KBM-7 (cell line): ENCODE measurements at regions not wholly inside any gene's neighbourhood (a gene's known extent, or its start where the extent isn't known, plus 50 kb on each side); places are given as distances from the start of the nearest gene placed in this dataset.
"Not testable (repeated sequence)": the region's sequence is repeated elsewhere in the genome, so short reads cannot be mapped to it uniquely, and the experiment has no call there.

Experiments
- DNase-seq: peaks from one replicate; pipeline ENCODE4 v3.0.0-alpha.2; 2015
- in situ Hi-C: fragments of 300-500 bp; cut with MboI; formaldehyde crosslinking; loops from 2 replicates; pipeline ENCODE4 v1.14.3; 2020; ENCODE audit warnings: low sequenced_read_pairs, low pct_unique_long_range_greater_than_20kb, mixed read lengths

DNA sequence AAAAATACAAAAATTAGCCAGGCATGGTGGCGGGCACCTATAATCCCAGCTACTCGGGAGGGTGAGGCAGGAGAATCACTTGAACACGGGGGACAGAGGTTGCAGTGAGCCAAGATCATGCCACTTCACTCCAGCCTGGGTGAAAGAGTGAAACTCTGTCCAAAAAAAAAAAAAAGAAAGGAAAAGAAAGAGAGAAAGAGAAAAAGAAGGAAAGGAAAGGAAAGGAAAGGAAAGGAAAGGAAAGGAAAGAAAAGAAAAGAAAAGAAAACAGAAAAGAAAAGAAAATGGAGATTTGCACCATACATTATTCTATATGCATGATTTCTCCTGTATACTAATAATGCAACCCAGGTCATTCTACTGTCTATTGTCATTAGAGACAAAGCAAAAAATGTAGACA lies 421.5 kb downstream of the PCDH19 start:
- DNase-seq, in situ Hi-C loops: not testable (repeated sequence)

DNA sequence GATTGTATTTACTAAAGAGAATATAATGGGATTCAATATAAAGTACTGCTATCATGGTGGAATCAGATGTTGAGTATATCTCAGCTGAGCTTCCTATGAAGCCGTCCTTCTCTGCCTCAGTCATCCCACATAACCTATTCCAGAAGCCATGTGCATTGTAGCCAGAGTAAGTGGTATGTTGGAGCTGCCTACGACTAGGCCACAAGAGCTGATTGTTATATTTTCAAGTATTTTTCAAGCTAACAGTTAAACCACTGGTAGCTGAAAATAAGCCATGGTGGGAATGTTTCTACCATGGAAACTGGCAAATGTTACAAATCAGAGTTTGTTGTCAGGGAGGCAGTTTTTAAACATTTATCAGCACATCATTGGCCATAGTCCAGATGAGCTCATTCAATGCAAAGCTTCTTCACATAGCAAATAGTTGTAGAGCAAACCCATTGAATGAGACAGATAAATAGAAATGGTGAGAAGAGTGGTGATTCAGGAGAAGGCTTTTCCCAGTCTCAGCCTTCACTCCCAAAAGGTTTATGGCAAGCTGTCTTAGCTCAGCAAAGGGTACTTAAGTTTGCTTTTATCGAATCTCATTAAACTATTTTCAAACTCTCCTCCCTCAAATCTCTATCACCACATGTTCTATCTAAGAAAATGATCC lies 436.4 kb downstream of the PCDH19 start:
- no peak for DNase-seq
- in situ Hi-C loops: no loop called here

DNA sequence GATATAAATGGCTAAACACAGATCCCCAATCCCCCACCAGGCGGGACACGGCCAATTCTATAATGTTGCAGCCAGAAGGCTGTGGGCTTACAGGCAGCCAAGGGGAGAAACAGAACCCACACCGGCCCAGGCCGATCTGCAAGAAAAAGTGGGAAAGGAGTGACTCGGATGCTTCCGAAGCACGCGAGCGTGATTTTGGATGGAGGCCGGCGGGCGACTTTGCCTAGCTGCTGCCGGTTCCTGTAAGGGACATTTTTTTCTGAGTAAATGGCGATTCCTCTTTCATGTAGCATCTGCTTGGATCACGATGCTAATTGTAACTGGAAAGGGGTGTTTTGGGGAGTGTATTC lies 470.2 kb downstream of the PCDH19 start:
- no peak for DNase-seq

DNA sequence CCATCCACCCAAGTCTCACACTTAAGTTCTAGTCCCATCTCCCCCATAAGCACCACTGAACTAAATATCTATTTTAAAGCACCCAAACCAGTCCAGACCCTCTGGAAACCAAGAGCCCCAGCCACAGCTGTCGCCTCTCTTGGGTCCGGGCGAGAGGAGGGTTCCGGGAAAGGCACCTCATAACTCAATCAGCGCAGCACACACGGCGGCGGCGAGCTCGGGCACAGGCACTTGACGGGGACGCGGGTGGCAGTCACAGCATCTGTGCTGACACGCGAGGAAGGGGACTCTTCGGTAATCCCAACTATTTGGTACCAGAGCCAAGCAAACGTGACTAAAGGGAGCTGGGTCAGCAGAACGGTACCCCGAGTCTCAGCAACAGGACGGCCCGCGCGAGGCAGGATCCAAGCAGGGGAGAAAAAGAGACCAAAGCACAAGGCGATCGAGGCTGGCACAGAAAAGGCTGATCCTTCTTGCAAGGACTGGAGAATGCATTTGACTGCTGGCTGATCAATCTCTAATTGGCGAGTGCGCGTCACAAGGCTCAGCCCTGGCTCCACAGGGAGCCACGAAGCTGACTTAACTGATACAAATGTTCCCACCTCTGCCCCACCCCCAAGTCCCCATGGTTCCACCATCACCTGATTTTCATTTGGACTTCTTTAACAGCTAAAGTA lies 470.7 kb downstream of the PCDH19 start:
- DNase-seq, in situ Hi-C loops: not testable (repeated sequence)

More for the DNA sequence above, 470.2 kb downstream of the PCDH19 start:
- in situ Hi-C loops: no loop called here

DNA sequence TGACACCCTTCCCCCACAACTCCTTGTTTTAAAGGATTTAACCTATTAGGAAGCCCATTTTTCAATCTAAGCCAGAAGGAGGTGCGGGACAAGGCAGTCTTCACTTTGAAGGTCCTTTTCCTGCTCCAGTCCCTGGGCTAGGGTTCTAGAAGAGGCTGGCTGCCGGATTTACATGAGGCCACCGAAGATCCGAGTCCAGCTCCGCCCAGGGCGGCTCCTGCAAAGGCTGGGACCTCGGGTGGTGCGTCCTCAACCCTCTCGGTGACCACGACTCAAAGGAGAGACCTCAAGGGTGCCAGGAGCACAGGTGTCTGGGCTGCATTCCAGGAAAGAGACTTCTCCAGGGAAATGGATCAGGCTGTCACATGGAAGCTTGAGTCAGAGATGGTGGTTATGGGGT lies 471.6 kb downstream of the PCDH19 start:
- DNase-seq: no peak
- in situ Hi-C loops: no loop called here

DNA sequence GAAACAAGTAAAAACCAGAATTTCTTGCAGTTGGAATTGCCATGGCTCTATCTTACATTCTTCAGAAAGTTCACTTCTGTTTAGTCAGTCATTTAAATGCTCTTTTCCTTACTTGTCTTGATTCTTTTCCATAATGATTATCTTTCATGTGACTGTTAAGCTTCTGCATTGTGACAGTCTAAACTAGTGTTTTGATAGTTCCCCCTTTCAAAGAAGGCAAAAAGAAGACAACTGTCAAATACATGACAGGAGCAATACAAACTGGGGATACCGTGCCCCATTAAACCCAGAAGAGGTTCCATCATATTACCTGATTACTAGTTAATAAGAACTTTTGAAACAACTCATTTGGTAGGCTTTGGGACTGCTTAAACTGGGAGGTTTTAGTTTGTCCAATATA lies 476.2 kb downstream of the PCDH19 start:
- no peak for DNase-seq
- in situ Hi-C loops: no loop called here

DNA sequence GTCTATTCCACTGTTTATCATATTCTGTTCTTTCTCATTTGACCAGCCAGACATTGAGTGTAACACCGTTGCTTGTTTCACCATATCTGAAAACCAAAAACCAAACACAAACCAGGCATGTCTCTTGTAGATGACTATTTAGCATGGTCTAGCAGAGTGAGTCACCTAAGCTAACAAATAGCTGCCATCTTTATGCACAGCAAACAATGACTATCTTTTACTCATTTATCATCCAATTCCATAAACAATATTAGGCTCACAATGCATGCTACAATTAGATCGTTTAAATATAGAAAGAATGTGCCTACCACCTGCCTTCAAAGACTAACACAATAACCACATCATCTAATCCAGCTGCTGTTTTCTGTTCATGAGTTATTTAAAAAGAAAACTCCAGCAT lies 495.4 kb downstream of the PCDH19 start:
- DNase-seq: no peak
- in situ Hi-C loops: no loop called here

DNA sequence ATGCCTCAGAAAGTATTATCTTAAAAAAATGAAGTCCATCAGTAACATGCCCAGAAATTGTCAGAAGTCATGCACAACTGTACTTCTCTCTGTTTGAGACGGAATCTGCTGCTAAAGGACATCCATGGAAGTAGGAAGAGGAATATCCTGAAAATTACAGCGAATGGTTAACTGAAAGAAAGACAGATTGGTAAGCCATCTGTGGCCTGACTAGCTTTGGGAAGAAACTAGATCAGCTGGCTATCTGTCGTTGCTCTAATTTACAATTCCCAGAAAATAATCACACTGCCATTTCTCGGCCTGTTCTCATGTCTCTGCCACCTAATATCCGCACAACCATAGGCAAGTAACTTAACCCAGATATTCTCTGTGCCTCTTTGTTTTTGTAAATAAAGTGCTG lies 496.5 kb downstream of the PCDH19 start:
- in situ Hi-C loops: no loop called here
- DNase-seq: no peak

DNA sequence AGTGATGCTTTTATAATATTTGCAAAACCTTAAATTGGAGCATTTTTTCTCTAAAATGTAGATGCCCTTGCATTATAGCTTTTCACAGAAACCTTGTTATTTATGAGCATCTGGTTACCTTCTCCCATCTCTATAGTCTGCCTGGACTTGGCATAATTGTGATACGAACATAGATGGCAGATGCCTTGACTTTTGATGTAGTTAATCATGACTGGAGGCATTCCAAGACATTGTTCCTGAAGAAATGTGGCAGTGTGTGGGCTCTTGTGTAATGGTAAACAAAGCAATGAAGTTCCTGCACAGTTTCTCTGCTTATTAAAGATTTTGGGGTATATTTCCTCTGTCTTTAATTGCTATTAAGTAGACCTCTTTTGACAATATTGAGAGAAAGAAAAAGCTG lies 500.1 kb downstream of the PCDH19 start:
- no peak for DNase-seq
- in situ Hi-C loops: no loop called here

DNA sequence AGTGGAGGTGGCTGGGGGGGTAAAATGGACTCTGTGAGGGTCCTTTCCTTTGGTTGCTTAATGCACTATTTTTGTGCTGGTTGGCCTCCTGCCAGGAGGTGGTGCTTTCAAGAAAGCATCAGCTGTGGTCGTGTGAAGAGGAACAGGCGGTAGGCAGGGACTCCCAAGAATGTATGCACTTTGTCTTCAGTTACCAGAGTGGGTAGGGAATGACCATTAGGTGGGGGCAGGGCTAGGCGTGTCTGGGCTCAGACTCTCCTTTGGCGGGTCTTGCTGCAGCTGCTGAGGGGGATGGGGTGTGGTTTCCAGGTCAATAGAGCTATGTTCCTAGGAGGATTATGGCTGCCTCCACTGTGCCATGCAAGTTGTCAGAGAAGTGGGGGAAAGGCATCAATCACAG lies 509.0 kb downstream of the PCDH19 start:
- no peak for DNase-seq
- in situ Hi-C loops: no loop called here

DNA sequence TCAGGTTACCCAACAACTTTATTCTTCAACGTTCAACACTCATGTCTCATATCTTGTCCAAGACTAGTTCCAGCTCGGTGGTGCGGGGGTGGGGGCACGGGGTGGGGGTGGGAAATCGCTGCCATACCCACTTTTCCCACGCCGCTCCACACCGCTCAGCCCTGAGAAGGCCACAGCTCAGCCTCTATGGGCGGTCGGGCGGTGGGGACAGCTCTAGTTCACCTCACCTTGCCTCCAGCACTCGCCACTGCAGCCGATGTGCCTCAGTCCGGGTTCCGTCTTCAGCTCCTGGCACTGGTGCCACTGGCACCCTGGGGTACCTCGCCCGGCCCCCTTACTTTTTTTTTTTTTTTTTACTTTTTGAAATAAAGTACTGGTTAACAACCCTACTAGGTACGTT lies 522.2 kb downstream of the PCDH19 start:
- no peak for DNase-seq
- in situ Hi-C loops: no loop called here

DNA sequence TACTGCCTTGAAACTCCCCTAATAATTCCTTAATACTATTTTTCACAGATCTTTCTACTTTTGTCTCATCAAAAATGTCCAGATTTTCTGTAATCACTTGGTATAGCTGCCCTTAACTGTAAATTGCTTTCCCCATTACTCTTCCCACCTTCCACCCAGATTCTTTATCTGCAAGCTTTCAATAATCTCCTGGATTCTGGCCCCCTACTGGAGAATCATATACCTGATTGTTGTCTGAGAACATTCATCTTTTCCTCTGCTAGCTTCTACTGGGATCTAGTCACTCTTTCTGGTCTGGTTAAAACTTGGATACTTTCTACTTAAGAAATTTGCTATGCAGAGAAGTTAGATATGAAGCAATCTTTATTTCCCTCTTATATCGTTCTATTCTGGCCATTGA lies 552.6 kb downstream of the PCDH19 start:
- DNase-seq: peak; percentile 1
- in situ Hi-C loops: no loop called here

DNA sequence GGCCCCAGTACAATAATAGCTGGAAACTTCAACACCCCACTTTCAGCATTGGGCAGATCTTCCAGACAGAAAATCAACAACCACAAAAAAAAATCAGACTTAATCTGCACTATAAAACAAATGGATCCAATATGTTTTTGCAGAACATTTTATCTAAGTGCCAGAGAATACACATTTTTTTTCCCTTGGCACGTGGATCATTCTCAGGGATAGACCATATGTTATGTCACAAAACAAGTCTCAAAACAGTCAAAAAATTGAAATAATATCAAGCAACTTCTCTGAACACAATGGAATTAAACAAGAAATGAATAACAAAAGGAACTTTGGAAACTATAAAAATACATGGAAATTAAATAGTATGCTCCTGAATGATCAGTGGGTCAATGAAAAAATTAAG lies 576.3 kb downstream of the PCDH19 start:
- no peak for DNase-seq
- in situ Hi-C loops: no loop called here

DNA sequence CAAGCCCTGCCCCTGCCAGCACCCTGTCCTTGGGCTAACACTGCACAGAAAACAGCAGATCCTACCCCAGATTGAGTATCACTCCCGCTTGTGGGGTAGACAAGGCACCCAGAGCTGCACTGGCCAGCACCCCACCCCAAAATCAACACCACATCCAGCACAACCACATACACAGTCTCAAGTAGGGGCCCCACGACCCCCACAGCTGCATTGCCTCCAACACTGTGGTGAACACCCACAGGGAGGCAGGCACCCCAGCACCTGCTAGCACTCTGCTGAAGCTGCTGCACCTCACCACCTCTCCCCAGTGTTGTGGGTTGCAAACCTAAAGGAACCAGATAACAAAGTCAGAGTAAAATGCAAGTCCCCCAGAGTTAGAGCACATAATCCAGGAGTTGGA lies 589.9 kb downstream of the PCDH19 start:
- DNase-seq: no peak
- in situ Hi-C loops: no loop called here

DNA sequence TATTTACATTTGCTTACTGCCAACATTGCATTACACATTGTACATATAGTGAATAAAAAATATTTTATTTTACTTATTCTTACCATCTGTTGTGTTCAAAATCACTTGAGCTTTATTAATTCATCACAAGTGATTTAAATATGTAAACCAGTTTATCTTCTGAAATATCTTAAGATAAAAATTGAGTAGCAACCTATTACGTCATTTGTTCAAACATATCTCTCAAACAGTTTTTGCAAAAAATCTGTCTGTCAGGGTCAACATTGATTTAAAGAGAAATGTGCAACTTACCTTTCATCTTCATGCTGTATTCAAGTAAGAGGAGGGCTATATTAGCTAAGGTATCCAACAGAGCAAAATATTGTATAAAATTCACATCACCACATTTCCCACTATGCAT lies 610.1 kb downstream of the PCDH19 start:
- DNase-seq: no peak
- in situ Hi-C loops: no loop called here

DNA sequence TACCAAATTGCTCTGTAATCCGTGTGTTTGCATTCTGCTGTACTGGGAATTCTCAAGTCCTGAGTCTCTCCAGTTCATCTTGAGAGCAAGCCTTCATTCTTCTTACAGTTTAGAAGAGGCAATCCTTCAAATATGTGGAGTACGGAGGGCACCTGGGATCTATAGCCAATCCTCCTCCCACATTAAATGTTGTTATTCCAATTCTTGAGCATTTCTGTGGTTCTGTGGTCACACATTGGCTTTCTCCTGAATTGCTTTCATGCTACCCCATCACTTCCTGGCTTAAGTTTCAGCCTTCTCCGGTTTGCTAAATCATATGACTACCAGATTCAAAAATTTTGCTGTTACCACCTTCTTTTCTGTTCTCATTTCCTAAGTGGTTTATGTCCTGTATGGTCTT lies 611.1 kb downstream of the PCDH19 start:
- no peak for DNase-seq
- in situ Hi-C loops: no loop called here

DNA sequence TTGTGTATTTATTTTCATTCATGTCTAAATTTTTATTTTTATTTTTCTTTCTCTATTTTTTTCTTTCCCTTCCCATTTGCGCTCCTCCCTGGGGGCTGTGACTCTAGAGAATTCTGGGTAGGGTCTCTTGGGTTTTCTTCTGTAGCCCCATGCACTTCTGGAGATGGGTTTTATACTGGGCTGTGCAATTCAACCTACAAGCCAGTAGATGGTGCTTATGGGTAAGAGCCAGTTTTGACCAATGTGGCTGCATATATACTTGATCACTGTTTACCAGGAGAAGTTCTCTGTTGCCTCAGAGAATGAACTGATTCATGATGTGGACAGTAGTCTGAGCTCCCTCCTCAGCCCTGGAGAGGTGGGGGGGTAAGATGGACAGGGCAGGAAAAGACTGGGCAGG lies 614.6 kb downstream of the PCDH19 start:
- peak; percentile 8 for DNase-seq
- in situ Hi-C loops: no loop called here

DNA sequence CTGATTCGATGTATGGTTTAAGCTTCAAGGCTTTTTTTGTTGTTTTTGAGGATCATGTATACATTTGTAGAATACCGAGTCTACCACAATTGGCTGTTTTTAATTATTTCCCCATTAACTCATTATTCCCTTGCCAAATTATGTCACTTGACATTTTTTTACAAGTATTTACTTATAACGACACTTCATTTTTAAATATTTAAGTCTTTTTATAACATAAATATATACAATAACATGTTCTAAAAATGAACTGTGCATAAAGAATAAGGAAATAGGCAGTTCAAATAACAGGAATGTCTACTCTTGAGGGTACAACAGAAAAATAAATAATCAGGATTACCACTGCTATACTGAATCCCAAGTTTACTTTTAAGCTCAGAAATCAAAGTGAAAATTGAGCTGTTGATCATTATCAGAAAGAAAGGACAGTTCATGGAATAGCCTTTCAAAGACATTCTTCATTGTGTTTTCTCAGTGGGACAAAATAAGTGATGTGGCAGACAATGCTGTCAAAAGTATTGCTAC lies 627.5 kb downstream of the PCDH19 start:
- in situ Hi-C loops: no loop called here

DNA sequence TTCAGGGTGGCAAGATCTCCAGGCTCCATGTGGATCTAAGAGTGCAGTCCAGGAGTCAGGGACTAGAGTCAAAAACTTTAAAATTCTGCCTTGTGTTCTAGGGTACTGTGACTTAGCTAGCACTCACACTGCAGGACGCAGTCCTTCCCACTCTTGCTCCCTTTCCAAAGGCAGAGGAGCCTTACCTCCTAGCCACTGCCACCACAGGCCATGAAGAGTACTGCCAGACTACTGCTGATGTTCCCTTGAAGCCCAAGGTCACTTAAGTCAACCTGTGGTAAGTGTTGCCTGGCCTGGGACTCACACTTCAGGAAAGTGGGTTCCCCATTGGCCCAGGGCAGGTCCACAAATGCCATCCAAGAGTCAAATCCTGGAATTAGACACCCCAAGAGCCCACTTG lies 632.2 kb downstream of the PCDH19 start:
- no peak for DNase-seq
- in situ Hi-C loops: no loop called here

More for the DNA sequence above, 627.5 kb downstream of the PCDH19 start:
- DNase-seq: no peak

DNA sequence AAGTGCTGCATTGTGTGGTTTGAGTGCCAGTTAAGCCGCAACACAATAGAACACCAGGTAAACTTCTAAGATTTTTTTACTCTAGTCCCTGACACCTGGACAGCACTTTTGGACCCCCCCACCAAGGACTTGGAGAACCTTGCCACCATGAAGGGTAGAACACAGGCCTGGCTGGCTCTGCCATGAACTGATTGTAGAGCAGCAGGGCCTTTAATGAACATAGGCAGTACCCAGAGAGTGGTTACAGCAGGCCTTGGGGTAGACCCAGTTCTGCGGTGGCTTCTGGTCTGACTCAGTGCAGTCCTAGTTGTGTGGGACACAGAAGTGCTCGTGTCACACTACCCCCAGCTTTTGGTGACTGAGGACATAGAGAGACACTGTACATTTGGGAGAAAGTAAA lies 648.3 kb downstream of the PCDH19 start:
- DNase-seq: no peak

DNA sequence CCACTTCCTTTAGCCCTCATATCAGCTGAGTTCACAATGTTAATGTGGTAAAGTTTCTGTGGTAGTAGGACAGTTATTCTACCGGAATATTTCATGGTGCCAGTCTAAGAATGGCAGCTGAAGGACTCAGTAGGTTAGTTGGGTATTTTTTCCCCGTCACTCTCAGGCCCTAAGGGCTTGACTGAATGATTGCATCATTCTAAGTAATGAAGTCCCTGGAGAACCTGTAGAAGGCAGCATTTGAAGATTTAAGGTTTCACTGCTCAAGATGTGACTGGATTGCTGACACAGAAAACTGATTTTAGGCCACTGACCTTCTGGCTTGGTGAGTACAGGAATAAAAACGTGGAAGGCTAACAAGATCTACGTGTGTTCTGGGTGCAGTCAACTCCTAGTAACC lies 657.3 kb downstream of the PCDH19 start:
- DNase-seq: no peak
- in situ Hi-C loops: no loop called here

More for the DNA sequence above, 648.3 kb downstream of the PCDH19 start:
- in situ Hi-C loops: no loop called here
